ENCODE measurements at regions not wholly inside any gene's neighbourhood (a gene's known extent, or its start where the extent isn't known, plus 50 kb on each side); places are given as distances from the start of the nearest gene placed in this dataset.
"Not testable (repeated sequence)": the region's sequence is repeated elsewhere in the genome, so short reads cannot be mapped to it uniquely, and the experiment has no call there.

DNA sequence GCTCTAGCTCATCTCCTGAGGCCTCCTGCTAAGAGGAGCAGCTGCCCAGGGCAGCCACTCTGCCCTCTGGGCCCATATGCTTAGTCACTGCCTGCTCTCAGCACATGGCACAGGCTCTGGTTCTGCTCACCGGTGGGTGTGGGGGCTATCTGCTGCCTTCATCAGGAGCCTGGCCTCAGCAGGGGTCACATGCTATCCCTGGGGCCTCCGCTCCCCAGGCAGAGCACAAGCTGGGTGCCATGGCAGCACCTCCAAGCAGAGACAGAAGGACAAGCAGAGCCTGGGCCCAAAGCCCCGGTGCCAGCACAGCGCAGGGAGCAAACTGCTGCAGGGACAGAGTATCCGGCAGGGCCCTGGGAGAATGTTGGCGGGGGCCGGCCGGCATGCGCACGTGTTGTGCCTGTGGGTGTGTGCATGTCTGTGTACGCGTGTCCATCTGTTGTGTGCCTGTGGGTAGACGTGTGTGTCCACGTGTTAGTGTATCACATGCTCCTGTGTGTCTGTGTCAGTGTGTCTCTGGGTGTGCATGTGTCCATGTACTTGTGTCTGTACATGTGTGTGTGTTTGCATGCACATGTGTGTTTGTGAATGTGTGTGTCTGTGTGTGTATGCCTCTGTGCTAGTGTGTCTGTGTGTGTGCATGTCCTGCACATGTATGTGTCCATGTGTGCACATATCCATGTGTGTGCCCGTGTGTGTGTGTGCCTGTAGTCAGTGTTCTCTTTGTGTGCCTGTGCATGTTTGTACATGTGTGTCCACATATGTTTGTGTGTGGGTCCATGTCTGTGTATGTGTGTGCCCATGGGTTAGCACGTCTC, 326.9 kb downstream of the TMEM121 start:
- in situ Hi-C loops (cut with HindIII; ENCODE audit: low sequenced_read_pairs): no loop called here
- no peak for DNase-seq (ENCODE audit: low spot score)

DNA sequence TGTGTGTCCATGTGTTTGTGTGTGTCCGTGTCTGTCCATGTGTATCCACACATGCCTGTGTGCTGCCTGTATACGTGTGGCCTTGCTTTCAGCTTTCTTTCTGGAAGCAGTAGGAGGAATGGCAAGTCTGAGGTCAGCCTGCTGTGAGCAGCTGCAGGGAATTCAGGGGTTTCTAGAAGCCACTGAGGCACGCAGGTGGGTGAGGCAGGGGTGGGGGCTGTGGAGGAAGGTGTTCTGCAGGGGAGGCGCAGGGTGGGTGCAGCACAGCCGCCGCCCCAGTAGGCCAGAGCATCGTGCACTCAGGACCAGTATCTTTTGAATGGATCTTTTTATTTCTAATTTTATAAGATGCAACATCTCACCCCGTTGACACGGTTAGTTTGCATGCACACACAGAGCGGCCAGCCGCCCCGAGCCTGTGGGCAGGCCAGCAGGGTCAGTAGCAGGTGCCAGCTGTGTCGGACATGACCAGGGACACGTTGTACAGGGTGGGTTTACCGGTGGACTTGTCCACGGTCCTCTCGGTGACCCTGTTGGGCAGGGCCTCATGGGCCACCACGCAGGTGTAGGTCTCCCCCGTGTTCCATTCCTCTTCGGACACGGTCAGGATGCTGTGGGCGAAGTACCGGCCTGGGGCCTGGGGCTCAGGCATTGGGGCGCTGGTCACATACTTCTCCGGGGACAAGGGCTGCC, 327.7 kb downstream of the TMEM121 start:
- in situ Hi-C loops (cut with HindIII; ENCODE audit: low sequenced_read_pairs): no loop called here
- DNase-seq (ENCODE audit: low spot score): no peak

DNA sequence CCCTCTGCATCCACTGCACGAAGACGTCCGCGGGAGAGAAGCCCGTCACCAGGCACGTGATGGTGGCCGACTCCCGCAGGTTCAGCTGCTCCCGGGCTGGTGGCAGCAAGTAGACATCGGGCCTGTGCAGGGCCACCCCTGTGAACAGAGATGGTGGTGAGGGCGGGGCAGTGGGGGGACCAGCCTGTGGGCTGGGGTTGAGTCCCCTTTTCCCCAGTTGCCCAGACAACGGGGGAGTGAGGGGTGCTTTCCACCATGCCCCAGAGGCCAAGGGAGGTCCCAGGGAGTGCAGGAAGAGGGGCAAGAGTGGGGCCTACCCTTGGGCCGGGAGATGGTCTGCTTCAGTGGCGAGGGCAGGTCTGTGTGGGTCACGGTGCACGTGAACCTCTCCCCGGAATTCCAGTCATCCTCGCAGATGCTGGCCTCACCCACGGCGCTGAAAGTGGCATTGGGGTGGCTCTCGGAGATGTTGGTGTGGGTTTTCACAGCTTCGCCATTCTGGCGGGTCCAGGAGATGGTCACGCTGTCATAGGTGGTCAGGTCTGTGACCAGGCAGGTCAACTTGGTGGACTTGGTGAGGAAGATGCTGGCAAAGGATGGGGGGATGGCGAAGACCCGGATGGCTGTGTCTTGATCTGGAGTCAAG, 328.3 kb downstream of the TMEM121 start:
- DNase-seq (ENCODE audit: low spot score): no peak
- in situ Hi-C loops (cut with HindIII; ENCODE audit: low sequenced_read_pairs): no loop called here

GRCh38 chr14:105855246-105855892, 329.0 kb downstream of the TMEM121 start:
- in situ Hi-C loops (cut with HindIII; ENCODE audit: low sequenced_read_pairs): no loop called here
- no peak for DNase-seq (ENCODE audit: low spot score)

- no peak for DNase-seq (ENCODE audit: low spot score)
- in situ Hi-C loops (cut with HindIII; ENCODE audit: low sequenced_read_pairs): no loop called here
Measured at GRCh38 chr14:105855893-105856675, 329.7 kb downstream of the TMEM121 start.

GRCh38 chr14:105856676-105857219, 330.4 kb downstream of the TMEM121 start:
- DNase-seq (ENCODE audit: low spot score): no peak
- in situ Hi-C loops (cut with HindIII; ENCODE audit: low sequenced_read_pairs): no loop called here

GRCh38 chr14:105857220-105857825, 330.9 kb downstream of the TMEM121 start:
- DNase-seq (ENCODE audit: low spot score): no peak
- in situ Hi-C loops (cut with HindIII; ENCODE audit: low sequenced_read_pairs): no loop called here

DNA sequence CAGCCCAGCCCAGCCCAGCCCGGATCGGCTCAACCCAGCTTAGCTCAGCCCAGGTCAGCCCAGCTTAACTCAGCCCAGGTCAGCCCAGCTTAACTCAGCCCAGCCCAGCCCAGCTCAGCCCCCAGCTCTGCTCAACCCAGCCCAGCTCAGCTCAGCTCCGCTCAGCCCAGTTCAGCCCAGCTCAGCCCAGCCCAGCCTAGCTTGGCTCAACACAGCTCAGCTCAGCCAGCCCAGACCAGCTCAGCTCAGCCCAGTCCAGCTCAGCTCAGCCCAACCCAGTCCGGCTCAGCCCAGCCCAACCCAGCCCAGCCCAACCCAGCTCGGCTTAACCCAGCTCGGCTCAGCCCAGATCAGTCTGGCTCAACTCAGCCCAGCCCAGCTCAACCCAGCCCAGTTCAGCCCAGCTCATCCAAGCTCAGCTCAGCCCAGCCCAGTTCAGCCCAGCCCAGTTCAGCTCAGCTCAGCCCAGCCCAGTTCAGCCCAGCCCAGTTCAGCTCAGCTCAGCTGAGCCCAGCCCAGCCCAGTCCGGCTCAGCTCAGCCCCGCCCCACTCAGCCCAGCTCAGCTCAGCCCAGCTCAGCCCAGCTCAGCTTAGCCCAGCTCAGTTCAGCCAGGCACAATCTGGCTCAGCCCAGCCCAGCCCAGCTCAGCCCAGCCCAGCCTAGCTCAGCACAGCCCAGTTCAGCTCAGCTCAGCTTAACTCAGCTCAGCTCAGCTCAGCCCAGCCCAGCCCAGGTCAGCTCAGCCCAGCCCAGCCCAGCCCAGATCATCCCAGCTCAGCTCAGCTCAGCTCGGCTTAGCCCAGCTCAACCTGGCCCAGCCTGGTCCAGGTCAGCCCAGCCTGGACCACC, 331.7 kb downstream of the TMEM121 start:
- in situ Hi-C loops (cut with HindIII; ENCODE audit: low sequenced_read_pairs): no loop called here
- no peak for DNase-seq (ENCODE audit: low spot score)

DNA sequence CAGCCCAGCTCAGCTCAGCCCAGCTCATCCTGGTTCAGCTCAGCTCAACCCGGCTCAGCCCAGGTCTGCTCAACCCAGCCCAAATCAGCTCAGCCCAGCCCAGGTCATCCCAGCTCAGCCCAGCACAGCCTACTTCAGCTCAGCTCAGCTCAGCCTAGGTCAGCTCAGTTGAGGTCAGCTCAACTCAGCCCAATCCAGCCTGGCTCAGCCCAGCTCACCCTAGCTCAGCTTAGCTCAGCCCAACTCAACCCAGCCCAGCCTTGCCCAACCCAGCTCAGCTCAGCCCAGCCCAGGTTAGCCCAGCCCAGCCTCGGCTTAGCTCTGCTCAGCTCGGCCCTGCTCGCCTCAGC, 332.3 kb downstream of the TMEM121 start:
- in situ Hi-C loops (cut with HindIII; ENCODE audit: low sequenced_read_pairs): no loop called here
- DNase-seq (ENCODE audit: low spot score): no peak

DNA sequence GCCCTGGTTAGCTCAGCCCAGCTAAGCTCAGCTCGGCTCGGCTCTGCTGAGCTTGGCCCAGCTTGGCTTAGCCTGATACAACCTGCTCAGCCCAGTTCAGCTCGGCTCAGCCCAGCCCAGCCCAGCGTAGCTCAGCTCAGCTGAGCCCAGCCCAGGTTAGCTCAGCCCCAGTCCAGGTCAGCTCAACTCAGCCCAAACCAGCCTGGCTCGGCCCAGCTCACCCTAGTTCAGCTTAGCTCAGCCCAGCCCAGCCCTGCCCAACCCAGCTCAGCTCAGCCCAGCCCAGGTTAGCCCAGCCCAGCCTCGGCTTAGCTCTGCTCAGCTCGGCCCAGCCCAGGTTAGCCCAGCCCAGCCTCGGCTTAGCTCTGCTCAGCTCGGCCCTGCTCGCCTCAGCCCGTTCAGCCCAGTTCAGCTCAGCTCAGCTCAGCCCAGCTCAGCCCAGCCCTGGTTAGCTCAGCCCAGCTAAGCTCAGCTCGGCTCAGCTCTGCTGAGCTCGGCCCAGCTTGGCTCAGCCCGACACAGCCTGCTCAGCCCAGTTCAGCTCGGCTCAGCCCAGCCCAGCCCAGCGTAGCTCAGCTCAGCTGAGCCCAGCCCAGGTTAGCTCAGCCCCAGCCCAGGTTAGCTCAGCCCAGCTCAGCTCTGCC, 332.8 kb downstream of the TMEM121 start:
- DNase-seq (ENCODE audit: low spot score); in situ Hi-C loops (cut with HindIII; ENCODE audit: low sequenced_read_pairs): not testable (repeated sequence)

- in situ Hi-C loops (cut with HindIII; ENCODE audit: low sequenced_read_pairs): no loop called here
- DNase-seq (ENCODE audit: low spot score): no peak
Measured at GRCh38 chr14:105859717-105860614, 333.6 kb downstream of the TMEM121 start.

DNA sequence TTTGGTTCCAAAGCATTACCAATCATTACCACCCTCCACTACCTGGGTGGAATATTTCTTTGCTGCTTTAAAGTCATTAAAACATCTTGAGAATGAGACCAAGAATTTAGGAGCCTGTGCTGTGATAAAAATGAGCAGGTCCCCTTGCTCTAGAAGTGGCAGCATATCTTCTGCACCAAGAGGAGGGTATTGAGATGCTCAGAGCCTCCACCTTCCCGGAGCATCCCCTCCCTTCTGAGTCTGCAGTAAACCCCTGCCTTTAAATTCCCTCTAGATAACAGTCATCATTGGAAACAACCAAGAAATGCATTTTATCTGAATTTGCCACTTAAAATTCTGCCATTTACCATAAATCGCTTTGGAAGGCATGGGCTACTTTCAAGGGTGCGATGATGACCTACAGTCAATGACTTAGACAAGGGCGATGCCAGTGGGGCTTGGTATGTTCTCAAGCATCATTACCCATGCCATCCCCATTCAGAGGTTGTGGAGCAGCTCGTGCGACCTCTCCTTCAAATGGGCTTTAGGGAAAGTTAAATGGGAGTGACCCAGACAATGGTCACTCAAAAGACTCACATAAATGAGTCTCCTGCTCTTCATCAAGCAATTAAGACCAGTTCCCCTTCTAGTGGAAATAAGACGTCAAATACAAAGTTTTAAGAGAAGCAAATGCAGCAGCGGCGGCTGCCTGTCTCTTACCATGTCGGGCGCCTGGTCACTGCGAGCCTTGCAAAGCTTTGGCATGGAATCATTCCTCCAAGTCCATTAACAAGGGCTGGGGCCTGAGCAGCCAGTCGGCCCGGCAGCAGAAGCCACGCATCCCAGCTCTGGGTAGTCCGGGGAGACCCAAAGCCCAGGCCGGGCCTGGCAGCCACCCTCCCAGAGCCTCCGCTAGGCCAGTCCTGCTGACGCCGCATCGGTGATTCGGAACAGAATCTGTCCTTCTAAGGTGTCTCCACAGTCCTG, 334.5 kb downstream of the TMEM121 start:
- no peak for DNase-seq (ENCODE audit: low spot score)
- in situ Hi-C loops (cut with HindIII; ENCODE audit: low sequenced_read_pairs): no loop called here

DNA sequence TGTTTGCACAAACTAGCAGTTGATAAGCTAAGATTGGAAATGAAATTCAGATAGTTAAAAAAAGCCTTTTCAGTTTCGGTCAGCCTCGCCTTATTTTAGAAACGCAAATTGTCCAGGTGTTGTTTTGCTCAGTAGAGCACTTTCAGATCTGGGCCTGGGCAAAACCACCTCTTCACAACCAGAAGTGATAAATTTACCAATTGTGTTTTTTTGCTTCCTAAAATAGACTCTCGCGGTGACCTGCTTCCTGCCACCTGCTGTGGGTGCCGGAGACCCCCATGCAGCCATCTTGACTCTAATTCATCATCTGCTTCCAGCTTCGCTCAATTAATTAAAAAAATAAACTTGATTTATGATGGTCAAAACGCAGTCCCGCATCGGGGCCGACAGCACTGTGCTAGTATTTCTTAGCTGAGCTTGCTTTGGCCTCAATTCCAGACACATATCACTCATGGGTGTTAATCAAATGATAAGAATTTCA, 335.6 kb downstream of the TMEM121 start:
- in situ Hi-C loops (cut with HindIII; ENCODE audit: low sequenced_read_pairs): no loop called here

DNA sequence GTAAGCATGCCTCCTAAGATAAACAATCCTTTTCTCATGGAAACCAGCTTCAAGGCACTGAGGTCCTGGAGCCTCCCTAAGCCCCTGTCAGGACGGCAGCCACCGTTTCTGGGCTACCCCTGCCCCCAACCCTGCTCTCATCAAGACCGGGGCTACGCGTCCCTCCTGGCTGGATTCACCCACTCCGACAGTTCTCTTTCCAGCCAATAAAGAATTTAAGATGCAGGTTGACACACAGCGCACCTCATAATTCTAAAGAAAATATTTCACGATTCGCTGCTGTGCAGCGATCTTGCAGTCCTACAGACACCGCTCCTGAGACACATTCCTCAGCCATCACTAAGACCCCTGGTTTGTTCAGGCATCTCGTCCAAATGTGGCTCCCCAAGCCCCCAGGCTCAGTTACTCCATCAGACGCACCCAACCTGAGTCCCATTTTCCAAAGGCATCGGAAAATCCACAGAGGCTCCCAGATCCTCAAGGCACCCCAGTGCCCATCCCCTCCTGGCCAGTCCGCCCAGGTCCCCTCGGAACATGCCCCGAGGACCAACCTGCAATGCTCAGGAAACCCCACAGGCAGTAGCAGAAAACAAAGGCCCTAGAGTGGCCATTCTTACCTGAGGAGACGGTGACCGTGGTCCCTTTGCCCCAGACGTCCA, 336.3 kb downstream of the TMEM121 start:
- in situ Hi-C loops (cut with HindIII; ENCODE audit: low sequenced_read_pairs): no loop called here
- DNase-seq (ENCODE audit: low spot score): no peak

More for the DNA sequence above, 335.6 kb downstream of the TMEM121 start:
- no peak for DNase-seq (ENCODE audit: low spot score)
